DMS79 (cell line): ENCODE measurements at regions not wholly inside any gene's neighbourhood (a gene's known extent, or its start where the extent isn't known, plus 50 kb on each side); places are given as distances from the start of the nearest gene placed in this dataset.
"Not testable (repeated sequence)": the region's sequence is repeated elsewhere in the genome, so short reads cannot be mapped to it uniquely, and the experiment has no call there.

Experiments used
- DNase-seq: peaks from one replicate; lab custom pipeline; 2025; lab: John Stamatoyannopoulos, UW

GRCh38 chr2:205865056-205865455, 182.8 kb downstream of the NRP2 start:
- no peak for DNase-seq

- no peak for DNase-seq
Measured at GRCh38 chr2:205864491-205864890, 182.2 kb downstream of the NRP2 start.

- DNase-seq: not testable (repeated sequence)
Measured at GRCh38 chr2:205862761-205863160, 180.5 kb downstream of the NRP2 start.

- no peak for DNase-seq
Measured at GRCh38 chr2:205860885-205861284, 178.6 kb downstream of the NRP2 start.

- no peak for DNase-seq
Measured at GRCh38 chr2:205860181-205860580, 177.9 kb downstream of the NRP2 start.

- no peak for DNase-seq
Measured at GRCh38 chr2:205858881-205859441, 176.7 kb downstream of the NRP2 start.

GRCh38 chr2:205858275-205858674, 176.0 kb downstream of the NRP2 start:
- DNase-seq: no peak

GRCh38 chr2:205857520-205858237, 175.4 kb downstream of the NRP2 start:
- no peak for DNase-seq

GRCh38 chr2:205852457-205852856, 170.2 kb downstream of the NRP2 start:
- DNase-seq: no peak

- DNase-seq: no peak
Measured at GRCh38 chr2:205850611-205851010, 168.3 kb downstream of the NRP2 start.

- DNase-seq: no peak
Measured at GRCh38 chr2:205850132-205850531, 167.8 kb downstream of the NRP2 start.

GRCh38 chr2:205849136-205849535, 166.8 kb downstream of the NRP2 start:
- no peak for DNase-seq

GRCh38 chr2:205848601-205849000, 166.3 kb downstream of the NRP2 start:
- no peak for DNase-seq
